ENCODE measurements at regions not wholly inside any gene's neighbourhood (a gene's known extent, or its start where the extent isn't known, plus 50 kb on each side); places are given as distances from the start of the nearest gene placed in this dataset.

GRCh38 chr2:192390401-192390800 lies 195.7 kb upstream of the TMEFF2 start:
- TF ChIP-seq CHD1 (IDR thresholded peaks at IDR 0.05; ENCODE audit: low read depth, low read length) (no peak), SP2 (IDR thresholded peaks at IDR 0.05; ENCODE audit: low read length) (no peak), CTCF (IDR thresholded peaks at IDR 0.05; ENCODE audit: control extremely low read depth in 1 of 3, insufficient read depth in 1 of 3, low read depth in 1 of 3, low read length in 3 of 3) (no peak), SIN3A (conservative IDR thresholded peaks at IDR 0.05 in 1 of 2, IDR thresholded peaks at IDR 0.05 in 1 of 2; ENCODE audit: low read depth in 1 of 2, low read length in 2 of 2) (no peak), EZH2 (IDR thresholded peaks at IDR 0.05; ENCODE audit: low read depth, low read length, severe bottlenecking) (no peak), BRCA1 (IDR thresholded peaks at IDR 0.05; ENCODE audit: low read depth, low read length) (no peak), EP300 (IDR thresholded peaks at IDR 0.05; ENCODE audit: borderline replicate concordance in 1 of 2, low read depth in 2 of 2, low read length in 2 of 2) (no peak), POLR2A (IDR thresholded peaks at IDR 0.05; ENCODE audit: control extremely low read depth in 1 of 2, low read depth in 2 of 2, low read length in 2 of 2) (no peak), KDM1A (IDR thresholded peaks at IDR 0.05; ENCODE audit: borderline replicate concordance, low read length) (no peak), MAFK (IDR thresholded peaks at IDR 0.05; ENCODE audit: low read depth, low read length) (no peak), RAD21 (IDR thresholded peaks at IDR 0.05 in 1 of 2, conservative IDR thresholded peaks at IDR 0.05 in 1 of 2; ENCODE audit: low read depth in 2 of 2, low read length in 2 of 2) (no peak), TAF1 (IDR thresholded peaks at IDR 0.05; ENCODE audit: low read depth, low read length) (no peak), POU5F1 (IDR thresholded peaks at IDR 0.05; ENCODE audit: low read depth, low read length) (no peak)
- TF ChIP-seq, protein P1, sequence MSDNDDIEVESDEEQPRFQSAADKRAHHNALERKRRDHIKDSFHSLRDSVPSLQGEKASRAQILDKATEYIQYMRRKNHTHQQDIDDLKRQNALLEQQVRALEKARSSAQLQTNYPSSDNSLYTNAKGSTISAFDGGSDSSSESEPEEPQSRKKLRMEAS (IDR thresholded peaks at IDR 0.05): no peak
